ENCODE measurements at regions not wholly inside any gene's neighbourhood (a gene's known extent, or its start where the extent isn't known, plus 50 kb on each side); places are given as distances from the start of the nearest gene placed in this dataset.

DNA sequence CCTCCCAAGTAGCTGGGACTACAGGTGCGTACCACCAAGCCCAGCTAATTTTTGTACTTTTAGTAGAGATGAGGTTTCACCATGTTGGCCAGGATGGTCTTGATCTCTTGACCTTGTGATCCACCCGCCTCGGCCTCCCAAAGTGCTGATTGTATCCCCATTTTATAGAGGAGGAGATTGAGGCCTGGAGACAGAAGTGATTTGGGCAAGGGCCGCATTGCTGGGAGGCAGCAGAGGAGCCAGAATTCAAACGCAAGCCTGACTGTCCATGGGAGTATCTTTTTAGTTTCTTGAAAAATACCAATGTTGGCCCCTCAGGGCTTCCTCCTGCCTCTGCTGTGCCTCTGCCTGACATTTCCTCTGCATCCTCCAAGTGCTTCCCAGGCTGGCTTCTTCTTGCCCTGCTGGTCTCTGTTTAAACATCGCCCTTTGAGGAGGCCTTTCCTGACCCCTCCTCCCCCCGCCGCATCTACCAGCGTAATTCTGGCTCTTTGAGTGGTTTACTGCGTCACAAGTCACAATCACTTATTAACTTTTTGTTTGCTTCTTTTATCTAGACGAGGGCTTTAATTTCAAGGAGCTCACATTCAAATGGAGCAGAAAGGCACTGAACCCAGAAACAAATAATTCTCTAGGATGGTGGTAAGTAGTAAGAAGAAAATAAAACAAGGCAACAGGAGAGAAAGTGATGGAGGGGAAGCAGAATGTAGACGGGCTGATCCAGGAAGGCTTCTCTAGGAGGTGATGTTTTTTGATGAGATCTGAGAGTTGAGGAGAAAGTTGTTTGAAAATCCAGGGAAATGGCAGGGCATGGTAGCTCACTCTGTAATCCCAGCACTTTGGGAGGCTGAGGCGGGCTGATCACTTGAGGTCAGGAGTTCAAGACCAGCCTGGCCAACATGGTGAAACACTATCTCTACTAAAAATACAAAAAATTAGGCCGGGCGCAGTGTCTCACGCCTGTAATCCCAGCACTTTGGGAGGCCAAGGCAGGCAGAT lies 91.0 kb upstream of the MED13L start:
- TF ChIP-seq POLR2AphosphoS5 (IDR thresholded peaks at IDR 0.05) (no peak), POLR2A (IDR thresholded peaks at IDR 0.05) (no peak)
- TF ChIP-seq, protein P1, sequence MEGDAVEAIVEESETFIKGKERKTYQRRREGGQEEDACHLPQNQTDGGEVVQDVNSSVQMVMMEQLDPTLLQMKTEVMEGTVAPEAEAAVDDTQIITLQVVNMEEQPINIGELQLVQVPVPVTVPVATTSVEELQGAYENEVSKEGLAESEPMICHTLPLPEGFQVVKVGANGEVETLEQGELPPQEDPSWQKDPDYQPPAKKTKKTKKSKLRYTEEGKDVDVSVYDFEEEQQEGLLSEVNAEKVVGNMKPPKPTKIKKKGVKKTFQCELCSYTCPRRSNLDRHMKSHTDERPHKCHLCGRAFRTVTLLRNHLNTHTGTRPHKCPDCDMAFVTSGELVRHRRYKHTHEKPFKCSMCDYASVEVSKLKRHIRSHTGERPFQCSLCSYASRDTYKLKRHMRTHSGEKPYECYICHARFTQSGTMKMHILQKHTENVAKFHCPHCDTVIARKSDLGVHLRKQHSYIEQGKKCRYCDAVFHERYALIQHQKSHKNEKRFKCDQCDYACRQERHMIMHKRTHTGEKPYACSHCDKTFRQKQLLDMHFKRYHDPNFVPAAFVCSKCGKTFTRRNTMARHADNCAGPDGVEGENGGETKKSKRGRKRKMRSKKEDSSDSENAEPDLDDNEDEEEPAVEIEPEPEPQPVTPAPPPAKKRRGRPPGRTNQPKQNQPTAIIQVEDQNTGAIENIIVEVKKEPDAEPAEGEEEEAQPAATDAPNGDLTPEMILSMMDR (IDR thresholded peaks at IDR 0.05): no peak

Measured in breast epithelium (tissue), 3 donors.